ENCODE measurements at regions not wholly inside any gene's neighbourhood (a gene's known extent, or its start where the extent isn't known, plus 50 kb on each side); places are given as distances from the start of the nearest gene placed in this dataset.
"Not testable (repeated sequence)": the region's sequence is repeated elsewhere in the genome, so short reads cannot be mapped to it uniquely, and the experiment has no call there.

DNA sequence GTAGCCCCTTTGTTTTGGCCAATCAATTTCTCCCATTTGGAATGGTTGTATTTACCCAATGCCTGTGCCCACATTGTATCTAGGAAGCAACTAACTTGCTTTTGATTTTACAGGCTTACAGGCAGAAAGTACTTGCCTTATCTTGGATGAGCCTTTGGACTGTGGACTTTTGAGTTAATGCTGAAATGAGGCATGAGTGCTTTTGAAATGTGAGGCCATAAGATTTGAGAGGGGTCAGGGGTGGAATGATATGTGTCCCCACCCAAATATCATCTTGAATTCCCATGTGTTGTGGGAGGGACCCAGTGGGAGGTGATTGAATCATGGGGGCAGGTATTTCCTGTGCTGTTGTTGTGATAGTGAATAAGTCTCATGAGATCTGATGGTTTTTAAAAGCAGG is 629.4 kb downstream of the RFPL4B start:
- TF ChIP-seq, protein P1, sequence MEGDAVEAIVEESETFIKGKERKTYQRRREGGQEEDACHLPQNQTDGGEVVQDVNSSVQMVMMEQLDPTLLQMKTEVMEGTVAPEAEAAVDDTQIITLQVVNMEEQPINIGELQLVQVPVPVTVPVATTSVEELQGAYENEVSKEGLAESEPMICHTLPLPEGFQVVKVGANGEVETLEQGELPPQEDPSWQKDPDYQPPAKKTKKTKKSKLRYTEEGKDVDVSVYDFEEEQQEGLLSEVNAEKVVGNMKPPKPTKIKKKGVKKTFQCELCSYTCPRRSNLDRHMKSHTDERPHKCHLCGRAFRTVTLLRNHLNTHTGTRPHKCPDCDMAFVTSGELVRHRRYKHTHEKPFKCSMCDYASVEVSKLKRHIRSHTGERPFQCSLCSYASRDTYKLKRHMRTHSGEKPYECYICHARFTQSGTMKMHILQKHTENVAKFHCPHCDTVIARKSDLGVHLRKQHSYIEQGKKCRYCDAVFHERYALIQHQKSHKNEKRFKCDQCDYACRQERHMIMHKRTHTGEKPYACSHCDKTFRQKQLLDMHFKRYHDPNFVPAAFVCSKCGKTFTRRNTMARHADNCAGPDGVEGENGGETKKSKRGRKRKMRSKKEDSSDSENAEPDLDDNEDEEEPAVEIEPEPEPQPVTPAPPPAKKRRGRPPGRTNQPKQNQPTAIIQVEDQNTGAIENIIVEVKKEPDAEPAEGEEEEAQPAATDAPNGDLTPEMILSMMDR (IDR thresholded peaks at IDR 0.05; ENCODE audit: low read depth, low read length): not testable (repeated sequence)
- not testable (repeated sequence) for TF ChIP-seq POLR2A (IDR thresholded peaks at IDR 0.05; ENCODE audit: extremely low read depth, insufficient read length)
- TF ChIP-seq, protein P2, sequence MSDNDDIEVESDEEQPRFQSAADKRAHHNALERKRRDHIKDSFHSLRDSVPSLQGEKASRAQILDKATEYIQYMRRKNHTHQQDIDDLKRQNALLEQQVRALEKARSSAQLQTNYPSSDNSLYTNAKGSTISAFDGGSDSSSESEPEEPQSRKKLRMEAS (IDR thresholded peaks at IDR 0.05; ENCODE audit: low read depth, low read length): not testable (repeated sequence)

All from NB4 (cell line).